ENCODE measurements at regions not wholly inside any gene's neighbourhood (a gene's known extent, or its start where the extent isn't known, plus 50 kb on each side); places are given as distances from the start of the nearest gene placed in this dataset.

DNA sequence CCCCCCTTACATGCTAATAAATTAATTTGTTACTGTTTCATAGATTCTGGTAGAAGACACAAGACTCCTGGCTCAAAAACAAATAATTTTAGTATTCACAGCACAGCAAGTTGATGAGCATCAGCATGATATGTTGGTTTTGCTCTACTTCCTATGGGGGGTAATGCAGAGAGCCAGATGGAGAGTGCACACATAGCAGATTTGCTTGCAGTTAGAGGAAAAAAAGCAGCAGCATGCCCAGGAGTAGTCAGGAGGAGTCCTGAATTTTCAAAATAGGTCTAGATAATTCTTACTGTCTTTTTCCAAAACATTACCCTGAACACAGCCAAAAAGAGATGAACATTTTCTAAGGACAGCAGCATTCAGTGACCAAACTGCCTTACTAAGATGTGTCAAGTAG, 261.3 kb downstream of the COX7C start:
- DNase-seq (ENCODE audit: low spot score), result no peak

DNA sequence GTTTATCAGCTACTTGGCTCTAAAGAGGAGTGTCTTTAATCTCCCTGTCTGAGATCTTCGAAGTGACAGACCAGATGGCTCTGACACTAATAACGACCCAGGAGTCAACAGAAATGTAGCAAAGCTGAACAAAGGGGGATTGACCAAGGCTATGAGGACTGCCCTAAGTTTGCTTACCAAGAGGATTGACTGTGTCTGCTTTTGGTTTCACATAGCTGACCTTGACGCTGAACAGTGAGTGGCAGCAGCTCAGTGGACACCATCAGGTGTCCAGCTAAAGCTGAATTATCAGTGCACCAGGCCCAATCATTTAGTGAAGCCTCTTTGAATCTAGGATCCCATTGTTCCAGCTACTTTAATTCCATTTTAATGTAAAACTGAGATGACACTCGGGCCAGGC, 262.6 kb downstream of the COX7C start:
- no peak for DNase-seq (ENCODE audit: low spot score)

DNA sequence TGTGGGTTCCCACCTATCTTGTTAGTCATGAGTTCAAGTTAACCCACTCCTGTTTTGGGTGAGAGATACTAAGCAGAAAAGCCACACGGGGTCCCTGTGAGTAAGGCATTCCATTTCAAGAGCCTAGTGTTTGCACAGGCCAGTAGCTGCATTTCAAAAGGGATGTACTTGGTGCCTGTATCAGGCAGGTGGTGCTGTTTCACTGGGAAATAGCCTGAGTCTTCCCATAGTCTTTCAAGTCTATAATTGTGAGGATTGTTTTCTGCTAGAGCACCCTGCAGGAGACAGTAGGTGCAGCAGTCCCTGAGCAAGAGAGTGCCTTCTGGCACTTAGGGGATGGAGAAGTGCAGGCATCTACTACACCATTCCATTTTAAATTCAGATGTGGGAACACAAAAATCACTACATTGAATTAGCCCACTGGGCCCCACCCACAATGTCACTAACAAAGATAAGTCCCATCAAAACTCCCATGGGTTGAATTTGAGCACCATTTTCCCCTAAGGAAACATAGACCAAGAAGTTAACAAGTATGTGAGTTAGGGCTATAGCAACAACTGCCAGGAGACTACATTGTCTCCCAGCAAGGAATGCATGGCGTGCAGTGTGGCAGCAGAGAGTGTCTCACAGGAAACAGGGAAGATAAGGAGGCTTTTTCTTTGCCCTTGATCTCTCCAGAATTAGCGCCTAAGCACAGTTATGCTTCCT, 263.2 kb downstream of the COX7C start:
- DNase-seq (ENCODE audit: low spot score), result peak; percentile 53

DNA sequence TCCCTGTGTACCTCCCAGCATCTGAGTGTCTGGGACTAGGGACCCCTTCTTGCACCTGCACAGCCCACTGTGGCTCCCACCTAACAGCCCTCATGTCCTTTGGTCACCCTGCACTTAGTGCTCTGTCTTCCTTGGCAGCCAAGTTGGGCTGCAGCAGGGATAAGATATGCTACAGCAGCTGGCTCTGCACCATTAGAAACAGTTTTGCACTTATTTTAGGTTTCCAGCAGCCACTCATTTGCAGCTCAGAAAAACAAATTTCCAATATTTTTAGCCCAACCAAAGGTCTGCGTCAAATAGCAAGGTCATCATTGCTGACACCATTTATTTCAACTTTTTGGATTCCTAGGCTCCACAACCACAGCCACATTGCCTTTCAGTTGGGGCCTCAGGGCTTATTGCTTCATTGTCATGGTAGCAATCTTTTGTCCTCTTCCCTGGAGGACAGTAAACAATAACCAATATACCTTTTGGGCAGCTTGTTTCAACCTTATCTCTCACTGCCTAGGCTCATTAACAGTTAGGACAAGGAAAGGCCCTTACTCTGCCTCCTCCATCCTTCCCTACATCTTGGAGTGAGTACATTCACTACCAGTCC, 263.9 kb downstream of the COX7C start:
- DNase-seq (ENCODE audit: low spot score), result no peak

DNA sequence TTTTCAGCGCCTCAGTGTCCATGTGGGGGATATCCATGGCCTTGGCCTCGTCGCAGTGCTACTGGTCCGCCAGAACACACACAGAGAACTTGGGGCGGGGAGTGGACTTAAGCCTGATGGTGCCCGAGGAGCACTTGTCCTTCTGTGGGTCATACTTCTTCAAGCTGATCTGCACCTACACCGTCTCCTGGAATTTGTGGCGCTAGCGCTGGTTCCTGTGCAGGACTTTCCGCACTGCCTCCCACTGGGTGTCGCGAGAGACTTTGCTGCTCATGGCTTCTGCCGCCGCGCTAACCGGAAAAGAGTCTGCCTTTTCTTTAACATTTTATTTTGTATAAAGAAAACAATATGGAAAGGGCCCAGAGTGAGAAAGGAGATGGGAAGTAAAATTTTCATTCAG, 266.9 kb downstream of the COX7C start:
- no peak for DNase-seq (ENCODE audit: low spot score)

- no peak for DNase-seq (ENCODE audit: low spot score)
Measured at GRCh38 chr5:86885011-86885410, 267.3 kb downstream of the COX7C start.

DNA sequence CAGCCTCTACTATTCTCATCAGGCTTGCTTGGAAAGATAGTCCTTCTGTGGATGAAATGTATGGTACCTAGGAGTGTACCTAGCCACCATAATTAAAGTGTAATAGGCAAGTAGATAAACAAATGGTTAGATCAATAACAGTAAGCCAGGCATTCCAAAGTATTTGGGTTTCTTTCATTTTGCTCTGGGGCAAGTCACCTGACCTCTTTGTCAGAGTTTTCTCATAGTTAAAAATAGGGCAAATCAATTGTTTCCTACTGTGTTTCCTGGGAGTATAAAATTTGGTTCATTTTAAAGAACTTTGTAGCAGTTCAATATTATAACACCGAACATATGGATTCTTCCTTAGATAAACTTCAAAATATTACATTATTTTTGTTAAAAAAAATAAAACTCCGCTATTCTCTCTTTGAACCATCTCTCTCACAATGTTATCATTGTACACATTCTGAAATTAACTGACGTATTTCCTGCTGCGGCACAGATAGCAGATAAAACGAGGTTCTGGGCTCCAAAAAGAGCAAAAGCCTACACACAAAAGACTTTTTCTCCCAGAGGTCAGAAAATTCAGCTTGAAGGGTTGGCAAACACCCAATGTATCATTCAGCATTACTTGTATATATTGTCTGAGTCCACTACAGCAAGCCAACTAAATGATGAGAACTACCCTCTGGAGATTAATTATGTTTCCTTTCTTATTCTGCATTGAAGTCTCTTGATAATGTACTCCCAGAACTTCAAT, 267.9 kb downstream of the COX7C start:
- peak; percentile 64 for DNase-seq (ENCODE audit: low spot score)

DNA sequence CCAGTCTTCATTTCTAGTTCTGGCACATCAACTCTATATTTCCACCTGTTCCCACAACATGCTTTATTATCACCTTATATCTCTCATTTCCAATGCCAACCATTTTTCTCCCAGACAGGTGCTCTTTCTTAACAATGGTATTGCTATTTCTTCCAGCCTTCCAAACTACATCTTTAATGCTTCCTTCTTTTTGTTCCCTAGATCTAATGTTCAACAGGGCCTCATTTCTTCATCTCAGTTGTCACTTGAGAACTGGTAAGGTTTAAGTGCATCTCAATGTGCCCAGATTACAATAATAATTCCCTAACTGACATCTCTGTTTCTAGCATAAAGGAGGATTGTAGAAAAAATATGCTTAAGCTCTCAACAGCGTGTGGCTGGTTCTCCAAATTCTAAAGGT, 272.6 kb downstream of the COX7C start:
- no peak for DNase-seq (ENCODE audit: low spot score)

- no peak for DNase-seq (ENCODE audit: low spot score)
Measured at GRCh38 chr5:86894056-86894455, 276.3 kb downstream of the COX7C start.

- no peak for DNase-seq (ENCODE audit: low spot score)
Measured at GRCh38 chr5:86896916-86897315, 279.2 kb downstream of the COX7C start.

DNA sequence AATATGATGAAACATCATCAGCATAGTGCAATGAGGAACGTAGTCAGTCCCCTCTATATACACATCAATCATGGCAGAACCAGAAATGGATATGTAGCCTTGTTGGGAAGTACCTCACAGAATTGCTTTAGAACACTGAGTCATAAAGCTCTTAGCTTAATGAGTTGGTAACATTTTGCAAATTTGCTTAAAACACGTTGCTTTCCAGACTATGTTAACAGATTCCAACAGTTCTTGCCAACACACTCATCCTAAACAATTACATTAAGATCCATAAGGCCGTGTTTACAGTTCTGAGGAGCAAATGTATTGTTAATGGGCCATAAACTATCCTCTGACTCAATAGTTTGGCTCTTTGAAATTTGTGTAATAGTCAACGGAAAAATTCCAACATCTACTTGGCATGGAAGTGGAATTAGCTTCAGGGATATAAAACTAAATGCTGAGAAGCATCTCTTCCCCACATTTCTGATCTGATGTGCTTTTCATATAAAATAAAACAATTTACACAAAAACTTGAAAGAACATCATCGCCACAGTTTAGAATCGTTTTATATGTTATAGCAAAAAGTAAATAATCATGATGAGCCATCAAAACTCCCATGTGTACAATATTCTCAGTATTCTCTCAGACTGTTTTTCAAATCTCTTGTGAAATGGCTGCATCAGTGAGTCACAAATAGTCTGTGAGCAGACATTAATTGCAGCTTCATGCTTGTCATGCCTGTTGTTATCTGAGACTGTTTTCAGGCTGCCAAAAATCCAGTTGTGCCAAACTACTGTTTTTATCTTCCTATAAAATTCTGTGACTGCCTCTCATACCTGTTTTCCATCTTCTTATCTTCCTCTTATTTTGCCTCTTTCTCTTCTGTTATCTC, 291.9 kb downstream of the COX7C start:
- peak; percentile 10 for DNase-seq (ENCODE audit: low spot score)

DNA sequence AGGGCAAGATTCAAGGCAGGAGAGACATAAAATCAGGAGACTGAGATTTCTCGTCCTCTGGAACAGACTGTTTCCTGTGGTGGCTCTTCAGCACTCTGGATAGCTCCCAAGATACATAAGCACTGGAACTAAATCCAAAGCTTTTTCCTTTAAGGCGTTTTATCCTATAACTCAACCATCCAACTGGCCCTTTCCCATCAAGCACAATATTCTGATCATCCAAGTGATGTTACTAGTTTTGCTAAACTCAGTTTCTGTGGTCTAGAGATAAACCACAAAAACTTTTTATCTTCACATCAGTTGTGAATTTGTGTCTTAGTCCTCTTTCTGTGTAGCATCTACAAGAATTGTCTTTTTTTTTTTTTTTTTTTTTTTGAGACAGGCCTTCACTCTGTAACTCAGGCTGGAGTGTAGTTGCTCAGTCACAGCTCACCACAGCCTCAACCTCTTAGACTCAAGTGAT, 299.4 kb downstream of the COX7C start:
- peak; percentile 1 for DNase-seq (ENCODE audit: low spot score)

DNA sequence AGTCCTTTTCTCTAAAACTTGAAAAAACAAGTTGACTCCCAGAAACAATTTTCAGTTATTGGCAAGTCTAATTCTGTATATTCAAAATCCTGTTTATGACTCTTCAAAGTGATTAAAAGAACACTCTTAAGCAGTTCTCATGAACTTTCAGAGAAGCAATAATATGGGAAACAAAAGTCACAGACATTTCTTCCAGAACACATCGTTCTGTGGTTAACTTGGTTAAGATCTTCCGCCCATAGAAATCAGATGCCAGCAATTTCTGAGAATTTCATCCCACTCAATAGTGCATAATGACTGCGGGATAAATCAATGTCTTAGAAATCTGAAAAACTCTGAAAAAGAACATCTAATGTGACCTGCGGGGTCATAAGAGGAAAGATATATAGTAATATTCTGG, 300.5 kb downstream of the COX7C start:
- DNase-seq (ENCODE audit: low spot score), result no peak

DNA sequence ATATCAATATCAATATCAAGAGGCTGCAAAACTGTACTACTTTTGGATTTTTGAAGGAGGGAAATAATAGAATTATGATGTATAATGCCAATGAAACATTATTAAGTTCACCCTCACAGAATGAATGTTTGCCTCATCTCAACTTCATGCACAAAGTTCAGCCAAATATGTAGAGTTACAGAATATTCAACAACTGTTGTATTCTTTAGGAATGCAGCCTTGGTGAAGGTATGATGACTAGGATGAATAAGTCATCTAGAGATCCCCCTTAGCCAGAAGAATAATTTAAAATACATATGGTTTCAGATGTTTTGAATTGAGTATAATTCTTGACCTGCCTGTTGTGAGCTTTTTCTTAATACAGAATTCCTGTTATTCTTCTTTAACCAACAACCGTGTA, 308.3 kb downstream of the COX7C start:
- DNase-seq (ENCODE audit: low spot score), result no peak

DNA sequence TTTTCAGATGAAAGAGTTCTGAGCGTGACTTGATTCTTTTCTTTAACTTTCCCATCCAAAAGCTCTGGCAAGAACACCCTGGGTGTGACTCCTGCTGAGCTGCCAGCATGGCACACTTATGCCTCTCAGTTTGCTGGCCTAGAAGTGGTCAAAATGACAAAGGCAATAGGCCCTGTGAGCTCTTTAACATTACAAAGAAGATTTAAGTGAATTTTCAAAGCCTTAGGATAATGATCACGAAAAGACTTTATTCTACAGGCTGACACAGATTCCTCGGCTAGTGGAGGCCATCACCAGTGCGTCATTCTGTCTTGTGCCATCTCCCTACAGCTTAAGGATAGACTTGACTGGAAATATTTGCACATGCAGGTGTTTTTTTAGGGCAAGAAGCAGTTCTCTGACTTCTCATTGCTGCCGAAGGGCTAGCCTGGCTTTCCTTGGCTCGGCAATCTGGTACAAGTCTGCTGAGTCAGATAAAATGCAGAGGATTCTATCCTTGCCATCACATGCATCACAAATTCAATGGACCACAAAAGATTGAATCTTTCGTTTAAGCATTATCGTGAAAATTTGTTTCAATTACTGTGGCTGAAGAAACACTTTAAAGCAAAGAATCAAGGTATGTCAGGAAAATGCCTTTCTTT, 311.5 kb downstream of the COX7C start:
- DNase-seq (ENCODE audit: low spot score), result no peak

GRCh38 chr5:86951761-86952160, 315.9 kb upstream of the RASA1 start:
- no peak for DNase-seq (ENCODE audit: low spot score)

- no peak for DNase-seq (ENCODE audit: low spot score)
Measured at GRCh38 chr5:86964889-86965288, 302.8 kb upstream of the RASA1 start.

- DNase-seq (ENCODE audit: low spot score), result peak; percentile 51
Measured at GRCh38 chr5:86968301-86968753, 299.4 kb upstream of the RASA1 start.

DNA sequence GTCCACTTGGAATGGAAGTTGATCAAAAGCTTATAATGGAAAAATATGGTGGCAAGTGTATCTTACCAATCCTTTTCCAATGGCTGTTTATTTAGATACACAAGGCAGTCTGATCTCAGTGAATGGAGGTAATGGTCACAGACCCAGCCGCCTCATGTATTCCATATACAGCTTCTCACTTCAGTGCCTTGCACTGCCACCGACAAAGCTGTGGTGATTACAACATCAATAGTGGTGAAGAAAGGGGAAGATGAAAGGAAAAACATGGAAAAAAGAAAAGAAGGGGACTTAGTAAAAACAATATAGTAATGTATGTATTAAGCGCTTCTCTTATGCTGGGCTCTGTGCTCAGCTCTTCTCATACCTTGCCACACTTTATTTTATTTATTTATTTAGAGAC, 297.3 kb upstream of the RASA1 start:
- DNase-seq (ENCODE audit: low spot score), result no peak

GRCh38 chr5:86971034-86971571, 296.6 kb upstream of the RASA1 start:
- DNase-seq (ENCODE audit: low spot score), result no peak

DNA sequence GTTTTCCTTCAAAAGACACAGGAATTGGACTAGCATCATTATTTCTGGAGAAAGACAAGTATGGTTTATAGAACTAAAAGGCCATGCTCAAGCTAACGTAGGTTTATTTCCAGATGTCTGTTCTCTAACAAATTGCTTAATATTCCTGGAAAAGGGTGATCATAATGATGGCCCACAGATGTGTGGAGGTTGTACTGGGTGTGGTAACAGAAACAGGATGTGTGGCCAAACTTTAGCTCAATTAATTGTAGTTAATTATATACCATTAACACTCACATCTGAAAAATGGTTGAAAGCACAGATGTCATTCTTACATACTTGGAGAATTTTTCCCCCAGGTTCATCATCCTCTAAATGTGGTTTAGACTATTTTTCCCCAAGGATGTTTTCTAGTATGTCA, 292.7 kb upstream of the RASA1 start:
- DNase-seq (ENCODE audit: low spot score), result no peak
